NCI-H2107 treated with DMSO at 0.1 percent for 48 hours (cell line): ENCODE measurements at regions not wholly inside any gene's neighbourhood (a gene's known extent, or its start where the extent isn't known, plus 50 kb on each side); places are given as distances from the start of the nearest gene placed in this dataset.

ENCODE experiments used
- DNase-seq: peaks from one replicate; lab custom pipeline; 2025; ENCODE audit not compliant: unreplicated experiment; lab: John Stamatoyannopoulos, UW

- peak; percentile 11 for DNase-seq
These were observed 53.8 kb upstream of the ASB18 start for GRCh38 chr2:236317938-236318396.

DNA sequence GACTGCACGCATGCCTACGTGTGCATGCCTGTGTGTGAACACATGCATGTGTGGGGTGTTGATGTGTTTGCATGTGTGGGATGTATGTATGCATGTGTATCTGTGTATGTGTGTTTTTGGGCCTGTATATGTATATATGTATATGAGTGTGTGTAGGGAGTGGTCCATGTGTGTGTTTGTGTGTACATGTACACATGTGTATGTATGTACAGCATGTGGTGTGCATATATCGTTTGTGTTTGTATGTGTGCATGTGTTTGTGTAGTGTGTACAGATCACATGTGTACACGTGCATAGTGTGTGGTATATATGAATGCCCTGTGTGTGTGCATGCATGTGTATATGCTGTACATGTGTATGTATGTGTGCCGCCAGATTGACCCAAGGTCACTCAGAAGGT lies 54.2 kb upstream of the ASB18 start:
- DNase-seq, result no peak

DNA sequence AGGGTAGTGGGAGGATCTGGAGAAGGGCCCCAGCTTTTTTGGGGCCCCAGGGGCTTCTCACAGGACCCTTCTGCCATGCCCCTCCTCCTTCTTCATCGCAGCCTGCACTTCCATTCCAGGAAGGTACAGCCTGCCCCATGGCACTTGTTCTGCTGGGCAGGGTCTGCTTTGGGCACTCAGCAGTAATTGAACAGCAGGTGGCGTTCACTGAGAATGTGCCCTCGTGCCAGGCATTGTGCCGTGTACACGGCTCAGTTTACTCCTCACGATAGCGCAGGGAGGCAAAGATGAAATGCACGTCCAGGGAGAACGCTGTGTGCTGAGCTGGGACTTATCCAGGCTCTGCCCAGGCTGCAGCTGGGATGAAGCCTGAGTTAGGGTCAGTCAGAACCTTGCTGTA lies 54.8 kb upstream of the ASB18 start:
- no peak for DNase-seq

DNA sequence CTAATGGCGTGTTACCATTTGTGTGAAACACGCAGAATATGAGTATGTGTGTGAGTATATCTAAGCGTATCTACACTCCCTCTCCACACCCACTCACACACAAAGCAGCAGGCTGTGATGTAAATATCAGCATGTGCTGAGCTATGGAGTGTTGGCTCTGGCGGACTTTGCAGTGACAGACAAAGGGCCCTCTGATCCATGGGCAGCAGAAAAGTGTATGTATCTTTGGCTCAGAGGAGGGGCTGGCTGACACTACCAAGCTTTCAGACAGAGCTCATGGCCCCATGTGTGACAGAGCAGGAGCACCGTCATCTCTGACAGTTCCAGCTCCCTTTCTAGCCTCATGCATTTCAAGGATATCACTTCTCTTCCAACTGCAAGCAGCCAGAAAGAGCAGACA lies 57.2 kb upstream of the ASB18 start:
- DNase-seq, result no peak

DNA sequence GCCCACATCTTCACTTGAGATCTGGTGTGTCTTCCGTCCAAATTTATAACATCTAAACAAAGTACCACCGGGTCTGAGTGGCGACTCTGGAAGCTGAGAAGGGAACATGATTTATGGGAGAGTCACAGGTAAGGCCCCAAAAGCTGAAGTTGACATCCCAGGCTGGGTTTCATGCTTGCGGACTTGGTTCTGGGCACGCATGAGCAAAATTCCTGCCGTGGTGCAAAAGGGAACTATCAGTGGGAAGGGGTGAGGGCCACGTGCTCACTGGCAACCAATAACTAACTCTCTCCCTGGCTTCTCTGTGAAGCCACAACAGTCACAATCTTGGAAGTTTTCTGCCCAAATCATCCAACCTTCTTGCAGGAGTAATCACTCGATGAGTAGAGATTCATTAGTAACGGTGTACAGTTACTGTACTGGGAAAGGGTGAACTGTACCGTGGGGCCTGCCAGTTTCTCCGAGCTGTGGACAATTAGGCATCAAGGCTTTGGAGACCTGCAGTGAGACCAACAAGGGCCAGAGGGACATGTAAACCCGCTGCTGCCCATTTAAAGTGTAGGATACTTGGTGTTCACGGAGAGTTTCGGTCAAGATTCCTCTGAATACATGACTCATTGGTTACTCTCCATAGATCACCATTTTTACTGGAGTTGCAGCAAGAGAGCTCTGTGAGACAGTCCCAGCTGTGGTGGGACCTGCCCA lies 69.4 kb upstream of the ASB18 start:
- no peak for DNase-seq

GRCh38 chr2:236334122-236334876 lies 70.1 kb upstream of the ASB18 start:
- DNase-seq, result no peak

GRCh38 chr2:236335696-236336574 lies 71.7 kb upstream of the ASB18 start:
- DNase-seq, result no peak

DNA sequence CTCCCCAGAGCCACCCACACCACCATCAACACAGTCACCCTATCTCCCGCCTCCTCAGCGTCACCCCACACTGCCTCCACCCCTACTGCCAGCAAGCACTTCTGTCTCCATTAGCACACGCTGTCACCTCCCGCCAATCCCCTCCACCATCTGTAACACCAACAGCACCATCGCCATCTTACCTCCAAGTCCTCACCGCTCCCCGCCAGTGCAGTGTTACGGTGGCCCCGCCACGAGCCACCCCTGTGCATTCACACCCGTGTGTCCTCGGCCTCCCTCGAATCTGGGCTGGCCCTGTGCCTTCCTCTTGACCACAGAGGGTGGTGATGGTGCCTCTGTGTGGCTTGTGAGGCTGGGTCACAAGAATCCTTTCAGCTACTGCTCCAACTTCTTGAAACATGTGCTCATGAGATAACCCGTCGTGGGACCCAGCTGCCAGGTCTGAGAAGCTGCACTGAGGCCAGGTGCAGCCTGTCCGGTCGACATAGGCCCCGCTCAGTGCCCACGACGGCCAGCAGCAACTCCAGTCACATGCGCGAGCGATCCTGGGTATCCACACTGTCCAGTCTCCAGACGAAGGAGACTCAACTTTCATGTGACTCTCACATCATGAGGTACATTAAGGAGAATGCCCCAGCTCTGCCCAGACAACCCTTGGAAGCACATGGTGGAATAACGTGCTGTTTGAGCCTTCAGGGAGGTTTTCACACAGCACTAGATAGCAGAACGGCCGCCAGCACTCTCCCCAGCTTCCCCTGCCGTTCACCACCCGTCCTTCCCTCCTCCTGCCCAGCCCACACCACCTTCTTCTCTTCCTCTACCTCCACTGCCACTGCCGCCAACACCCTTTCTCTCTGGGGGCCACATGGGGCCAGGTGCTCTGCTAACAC lies 72.6 kb upstream of the ASB18 start:
- no peak for DNase-seq

- DNase-seq, result no peak
These were observed 73.5 kb upstream of the ASB18 start for GRCh38 chr2:236337465-236338325.

- no peak for DNase-seq
These were observed 74.4 kb upstream of the ASB18 start for GRCh38 chr2:236338495-236339184.

DNA sequence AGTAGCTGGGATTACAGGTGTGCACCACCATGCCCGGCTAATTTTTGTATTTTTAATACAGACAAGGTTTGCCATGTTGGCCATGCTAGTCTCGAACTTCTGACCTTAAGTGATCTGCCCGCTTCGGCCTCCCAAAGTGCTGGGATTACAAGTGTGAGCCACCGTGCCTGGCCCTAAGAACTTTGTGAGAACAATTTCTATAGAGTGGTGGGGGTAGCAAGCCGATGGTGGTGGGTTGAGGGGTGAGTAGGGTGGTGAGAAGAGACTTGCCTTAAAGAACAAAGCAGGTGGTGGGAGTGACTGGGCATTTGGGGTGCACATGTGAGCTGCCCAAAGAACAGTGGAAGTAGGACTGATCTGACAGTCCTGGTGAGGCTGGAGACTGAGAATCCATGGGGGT lies 76.0 kb upstream of the ASB18 start:
- no peak for DNase-seq

DNA sequence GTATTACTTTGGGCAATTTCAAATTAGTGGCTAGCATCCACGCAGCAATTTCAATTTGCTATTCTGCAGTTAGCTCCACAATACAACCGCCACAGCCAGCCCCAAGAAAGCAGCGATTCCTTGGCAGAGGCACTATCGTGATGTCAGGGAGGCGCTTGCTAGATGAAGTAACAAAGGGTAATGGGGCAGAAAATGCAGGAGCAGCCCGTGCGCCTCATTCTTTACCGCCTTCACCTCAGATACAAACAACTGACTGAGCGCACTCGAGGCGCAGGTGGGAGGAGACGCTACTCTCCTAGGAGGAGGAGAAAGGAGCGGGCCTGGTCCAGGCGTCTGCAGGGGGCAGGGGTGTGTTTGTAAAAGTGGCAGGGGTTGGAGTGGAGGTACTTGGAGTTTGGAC lies 76.9 kb upstream of the ASB18 start:
- no peak for DNase-seq

DNA sequence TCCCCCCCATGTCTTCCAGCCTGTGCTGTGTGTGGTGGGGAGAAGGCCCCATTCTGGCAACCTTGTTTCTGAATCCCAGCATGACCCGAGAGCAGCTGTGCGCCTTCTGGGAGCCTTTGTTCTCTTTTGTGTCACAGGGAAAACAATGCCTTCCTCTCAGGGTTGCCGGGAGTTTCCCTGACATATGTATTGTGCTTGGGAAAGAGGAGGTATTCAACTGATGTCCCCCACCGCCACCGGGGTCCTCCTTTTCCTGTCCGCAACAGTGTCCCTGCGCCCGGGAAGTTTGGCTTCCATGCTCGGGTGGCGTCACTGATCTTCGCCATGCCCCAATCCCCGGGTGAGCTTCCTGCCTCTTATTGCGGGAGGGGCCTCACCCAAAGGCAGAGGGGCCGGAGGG lies 77.5 kb upstream of the ASB18 start:
- no peak for DNase-seq

- DNase-seq, result no peak
These were observed 78.3 kb upstream of the ASB18 start for GRCh38 chr2:236342507-236342906.

- DNase-seq, result no peak
These were observed 78.7 kb upstream of the ASB18 start for GRCh38 chr2:236342951-236343350.

DNA sequence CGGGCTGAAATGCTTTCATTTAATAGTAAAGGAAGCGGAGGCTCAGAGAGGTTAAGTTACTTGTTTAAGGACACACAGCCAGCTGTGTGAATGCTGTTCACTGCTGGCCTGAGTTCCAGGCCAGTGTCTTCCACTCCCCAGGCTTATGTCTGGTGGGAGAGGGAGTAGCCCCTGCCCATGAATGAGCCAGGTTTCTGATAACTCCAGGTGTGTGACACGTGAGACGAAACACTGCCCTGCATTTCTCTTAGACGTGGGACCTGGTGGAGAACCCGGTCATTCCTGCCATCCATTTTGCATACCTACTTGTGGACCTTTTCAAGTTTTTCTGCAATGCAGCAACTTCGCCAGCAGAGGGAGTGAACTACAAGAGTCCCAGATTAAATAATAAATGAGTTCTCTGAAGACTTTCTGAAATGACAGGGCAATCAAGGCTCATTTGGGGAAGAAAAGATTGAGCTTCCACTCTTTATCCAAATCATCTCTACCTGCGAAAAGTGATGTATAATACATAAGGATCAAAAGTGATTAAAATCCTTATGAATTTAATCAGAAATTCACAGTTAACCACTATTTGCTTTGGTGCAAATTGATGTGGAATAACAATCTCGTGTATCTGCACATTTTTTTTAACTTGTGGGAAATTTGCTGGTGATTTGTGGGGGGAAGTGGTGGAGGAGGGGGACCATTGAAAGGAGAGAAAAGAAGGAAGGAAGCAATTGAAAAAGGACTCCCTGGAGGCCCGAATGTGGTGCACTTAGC lies 79.4 kb upstream of the ASB18 start:
- DNase-seq, result peak; percentile 48

DNA sequence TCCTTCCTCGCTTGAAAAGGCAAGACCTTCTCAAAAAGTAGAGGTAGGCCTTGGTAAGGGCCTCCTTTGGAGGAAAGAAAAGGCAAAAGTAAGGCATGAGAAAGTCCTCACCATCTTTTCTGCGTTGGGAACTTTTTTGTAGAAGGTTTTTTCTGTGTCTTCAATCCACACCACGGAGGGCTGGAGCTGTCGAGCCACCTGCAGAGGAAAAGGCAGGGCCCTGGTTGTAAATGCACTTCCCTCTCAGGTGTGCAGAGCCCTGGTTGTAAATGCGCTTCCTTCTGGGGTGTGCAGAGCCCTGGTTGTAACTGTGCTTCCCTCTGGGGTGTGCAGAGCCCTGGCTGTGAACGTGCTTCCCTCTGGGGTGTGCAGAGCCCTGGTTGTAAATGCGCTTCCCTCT lies 80.2 kb upstream of the ASB18 start:
- DNase-seq, result no peak

DNA sequence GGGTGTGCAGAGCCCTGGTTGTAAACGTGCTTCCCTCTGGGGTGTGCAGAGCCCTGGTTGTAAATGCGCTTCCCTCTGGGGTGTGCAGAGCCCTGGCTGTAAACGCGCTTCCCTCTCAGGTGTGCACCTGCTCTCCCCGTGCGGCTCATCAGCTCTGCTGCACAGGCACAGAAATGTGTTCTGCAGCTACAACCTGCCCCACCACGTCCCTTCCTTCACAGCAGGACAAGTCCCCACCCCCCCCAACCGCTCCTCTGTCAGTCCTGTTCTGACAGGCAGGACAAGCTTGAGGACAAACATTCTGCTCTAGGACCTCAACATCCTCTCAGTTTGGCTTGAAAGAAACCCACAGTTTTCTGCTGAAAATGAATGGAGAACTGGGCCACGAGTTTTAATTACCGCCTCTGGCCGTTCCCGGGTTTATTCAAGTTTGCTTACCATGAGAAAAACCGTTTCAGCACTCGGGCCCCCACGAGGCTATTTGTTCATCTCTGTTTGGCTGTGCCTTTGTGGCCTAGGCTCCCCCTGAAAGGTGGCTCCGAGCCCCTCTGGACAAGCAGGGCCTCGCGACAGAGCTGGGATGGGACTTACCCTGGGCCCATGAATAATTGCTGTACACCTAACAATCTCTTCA lies 81.0 kb upstream of the ASB18 start:
- DNase-seq, result no peak
